Ecto neural progenitor cell (in vitro differentiated cells): ENCODE measurements at regions not wholly inside any gene's neighbourhood (a gene's known extent, or its start where the extent isn't known, plus 50 kb on each side); places are given as distances from the start of the nearest gene placed in this dataset.

Experiments
- DNase-seq: peaks from one replicate; pipeline ENCODE4 v3.0.0-alpha.2; 2018; ENCODE audit warnings: low spot score

GRCh38 chr14:101405171-101405883 lies 156.0 kb upstream of the DIO3 start:
- no peak for DNase-seq

- DNase-seq = no peak
Measured at GRCh38 chr14:101406921-101407320, 154.4 kb upstream of the DIO3 start.

- no peak for DNase-seq
Measured at GRCh38 chr14:101407328-101407727, 154.0 kb upstream of the DIO3 start.

GRCh38 chr14:101408077-101408831 lies 153.0 kb upstream of the DIO3 start:
- DNase-seq = no peak

- DNase-seq = no peak
Measured at GRCh38 chr14:101409006-101409543, 152.2 kb upstream of the DIO3 start.

GRCh38 chr14:101410126-101410525 lies 151.2 kb upstream of the DIO3 start:
- no peak for DNase-seq

GRCh38 chr14:101411151-101411550 lies 150.1 kb upstream of the DIO3 start:
- no peak for DNase-seq

- DNase-seq = no peak
Measured at GRCh38 chr14:101411779-101412178, 149.5 kb upstream of the DIO3 start.

GRCh38 chr14:101412739-101413138 lies 148.6 kb upstream of the DIO3 start:
- no peak for DNase-seq

GRCh38 chr14:101417434-101417833 lies 143.9 kb upstream of the DIO3 start:
- DNase-seq = no peak

GRCh38 chr14:101418601-101419000 lies 142.7 kb upstream of the DIO3 start:
- DNase-seq = no peak

GRCh38 chr14:101426466-101426865 lies 134.8 kb upstream of the DIO3 start:
- no peak for DNase-seq

GRCh38 chr14:101428409-101428808 lies 132.9 kb upstream of the DIO3 start:
- DNase-seq = no peak

- DNase-seq = no peak
Measured at GRCh38 chr14:101435546-101435945, 125.7 kb upstream of the DIO3 start.

- no peak for DNase-seq
Measured at GRCh38 chr14:101439023-101439422, 122.3 kb upstream of the DIO3 start.

- DNase-seq = no peak
Measured at GRCh38 chr14:101440496-101440895, 120.8 kb upstream of the DIO3 start.

- DNase-seq = no peak
Measured at GRCh38 chr14:101441710-101442109, 119.6 kb upstream of the DIO3 start.

- DNase-seq = no peak
Measured at GRCh38 chr14:101442451-101442850, 118.8 kb upstream of the DIO3 start.

- no peak for DNase-seq
Measured at GRCh38 chr14:101444116-101444515, 117.2 kb upstream of the DIO3 start.

GRCh38 chr14:101445278-101445677 lies 116.0 kb upstream of the DIO3 start:
- no peak for DNase-seq

- no peak for DNase-seq
Measured at GRCh38 chr14:101446387-101446969, 114.8 kb upstream of the DIO3 start.

- no peak for DNase-seq
Measured at GRCh38 chr14:101449114-101449513, 112.2 kb upstream of the DIO3 start.

GRCh38 chr14:101451166-101451565 lies 110.1 kb upstream of the DIO3 start:
- DNase-seq = no peak
